Activated naive CD8-positive, alpha-beta T cell treated with anti-CD3 and anti-CD28 coated beads, Interleukin-2, amount 10 ng/mL, durations not matched to agents 7 days and 5 days (primary cell): ENCODE measurements at regions not wholly inside any gene's neighbourhood (a gene's known extent, or its start where the extent isn't known, plus 50 kb on each side); places are given as distances from the start of the nearest gene placed in this dataset.

Source experiments
- ATAC-seq: fragments of 150-1000 bp; cut with Tn5 transposase; one replicate; pipeline ENCODE4 v1.10.0; 2021; ENCODE audit warnings: low read depth, moderate library complexity
- POLR2A ChIA-PET: fragments of 350-600 bp; sonication (Branson Sonifier 250); formaldehyde crosslinking; loops from one replicate; lab custom pipeline; 2021; ENCODE audit warnings: antibody characterized with exemption; lab: Charles Lee
- DNase-seq: peaks from one replicate; pipeline ENCODE4 v3.0.0; 2021
- H3K27ac Mint-ChIP-seq: one replicate; pipeline ENCODE4 v1.8.0; 2022; ENCODE audit warnings: mild to moderate bottlenecking, mixed read lengths
- H3K27me3 Mint-ChIP-seq: one replicate; pipeline ENCODE4 v1.8.0; 2022; ENCODE audit warnings: mild to moderate bottlenecking, moderate library complexity, mixed read lengths
- H3K36me3 Mint-ChIP-seq: one replicate; pipeline ENCODE4 v1.8.0; 2021; ENCODE audit warnings: mild to moderate bottlenecking, mixed read lengths
- H3K4me1 Mint-ChIP-seq: one replicate; pipeline ENCODE4 v1.8.0; 2021; ENCODE audit warnings: mixed read lengths
- H3K4me3 Mint-ChIP-seq: one replicate; pipeline ENCODE4 v1.8.0; 2022; ENCODE audit warnings: mild to moderate bottlenecking, moderate library complexity, mixed read lengths
- H3K9me3 Mint-ChIP-seq: one replicate; pipeline ENCODE4 v1.8.0; 2021; ENCODE audit warnings: mixed read lengths

GRCh38 chr21:14863745-14864210 lies 201.0 kb downstream of the NRIP1 start:
- no peak for ATAC-seq
- POLR2A ChIA-PET = no interaction called here
- H3K27ac Mint-ChIP-seq = no peak overlapping the region
- H3K9me3 Mint-ChIP-seq = peaks cover 16% of the 10 kb centered on the region
- peaks cover 6% of the 10 kb centered on the region for H3K4me1 Mint-ChIP-seq
- H3K4me3 Mint-ChIP-seq = no peak overlapping the region
- no peaks in the 10 kb centered on the region for H3K27me3 Mint-ChIP-seq
- no peak for DNase-seq
- H3K36me3 Mint-ChIP-seq = peaks cover 2% of the 10 kb centered on the region

GRCh38 chr21:14862794-14863720 lies 201.7 kb downstream of the NRIP1 start:
- peaks cover 2% of the 10 kb centered on the region for H3K36me3 Mint-ChIP-seq
- H3K27me3 Mint-ChIP-seq = no peaks in the 10 kb centered on the region
- H3K4me3 Mint-ChIP-seq = no peak overlapping the region
- H3K4me1 Mint-ChIP-seq = peaks cover 6% of the 10 kb centered on the region
- peaks cover 16% of the 10 kb centered on the region for H3K9me3 Mint-ChIP-seq
- DNase-seq = no peak
- POLR2A ChIA-PET = no interaction called here
- no peak for ATAC-seq
- no peak overlapping the region for H3K27ac Mint-ChIP-seq

GRCh38 chr21:14858311-14858710 lies 206.5 kb downstream of the NRIP1 start:
- Mint-ChIP-seq H3K4me3 (no peak overlapping the region), H3K27ac (no peak overlapping the region), H3K27me3 (no peaks in the 10 kb centered on the region), H3K9me3 (peaks cover 17% of the 10 kb centered on the region), H3K36me3 (peaks cover 2% of the 10 kb centered on the region), H3K4me1 (no peaks in the 10 kb centered on the region)
- POLR2A ChIA-PET = no interaction called here
- no peak for ATAC-seq
- DNase-seq = no peak

GRCh38 chr21:14857529-14857928 lies 207.3 kb downstream of the NRIP1 start:
- POLR2A ChIA-PET = no interaction called here
- no peak for DNase-seq
- ATAC-seq = no peak
- Mint-ChIP-seq H3K36me3 (peaks cover 2% of the 10 kb centered on the region), H3K27me3 (no peaks in the 10 kb centered on the region), H3K4me3 (no peak overlapping the region), H3K4me1 (no peaks in the 10 kb centered on the region), H3K27ac (no peak overlapping the region), H3K9me3 (peaks cover 17% of the 10 kb centered on the region)

- Mint-ChIP-seq H3K4me3 (no peak overlapping the region), H3K9me3 (peaks cover 7% of the 10 kb centered on the region), H3K27me3 (no peaks in the 10 kb centered on the region), H3K27ac (no peak overlapping the region), H3K36me3 (no peaks in the 10 kb centered on the region), H3K4me1 (no peaks in the 10 kb centered on the region)
- DNase-seq (no peak), ATAC-seq (no peak)
- POLR2A ChIA-PET = no interaction called here
Measured at GRCh38 chr21:14850394-14850793, 214.4 kb downstream of the NRIP1 start.

- no peaks in the 10 kb centered on the region for H3K4me1 Mint-ChIP-seq
- POLR2A ChIA-PET = no interaction called here
- ATAC-seq (no peak), DNase-seq (no peak)
- no peak overlapping the region for H3K4me3 Mint-ChIP-seq
- peaks cover 1% of the 10 kb centered on the region for H3K36me3 Mint-ChIP-seq
- no peak overlapping the region for H3K27ac Mint-ChIP-seq
- H3K9me3 Mint-ChIP-seq = peaks cover 15% of the 10 kb centered on the region
- H3K27me3 Mint-ChIP-seq = no peaks in the 10 kb centered on the region
Measured at GRCh38 chr21:14846621-14847020, 218.2 kb downstream of the NRIP1 start.

- ATAC-seq (no peak), DNase-seq (no peak)
- H3K4me1 Mint-ChIP-seq = no peaks in the 10 kb centered on the region
- H3K36me3 Mint-ChIP-seq = peaks cover 1% of the 10 kb centered on the region
- no peaks in the 10 kb centered on the region for H3K27me3 Mint-ChIP-seq
- H3K9me3 Mint-ChIP-seq = peaks cover 15% of the 10 kb centered on the region
- no peak overlapping the region for H3K27ac Mint-ChIP-seq
- POLR2A ChIA-PET = no interaction called here
- H3K4me3 Mint-ChIP-seq = no peak overlapping the region
Measured at GRCh38 chr21:14844001-14844400, 220.8 kb downstream of the NRIP1 start.

- Mint-ChIP-seq H3K4me1 (no peaks in the 10 kb centered on the region), H3K27me3 (peaks cover 2% of the 10 kb centered on the region), H3K27ac (no peak overlapping the region), H3K9me3 (peaks cover 15% of the 10 kb centered on the region), H3K36me3 (peaks cover 1% of the 10 kb centered on the region), H3K4me3 (no peak overlapping the region)
- no peak for DNase-seq
- no peak for ATAC-seq
- POLR2A ChIA-PET = no interaction called here
Measured at GRCh38 chr21:14842601-14843000, 222.2 kb downstream of the NRIP1 start.

- Mint-ChIP-seq H3K9me3 (peaks cover 15% of the 10 kb centered on the region), H3K36me3 (peaks cover 1% of the 10 kb centered on the region), H3K4me1 (peaks cover 1% of the 10 kb centered on the region), H3K4me3 (no peak overlapping the region), H3K27ac (no peak overlapping the region), H3K27me3 (peaks cover 2% of the 10 kb centered on the region)
- ATAC-seq = no peak
- POLR2A ChIA-PET = no interaction called here
- no peak for DNase-seq
Measured at GRCh38 chr21:14841511-14842472, 223.0 kb downstream of the NRIP1 start.

GRCh38 chr21:14838400-14838799 lies 226.4 kb downstream of the NRIP1 start:
- POLR2A ChIA-PET = no interaction called here
- Mint-ChIP-seq H3K9me3 (peaks cover 2% of the 10 kb centered on the region), H3K27me3 (peaks cover 2% of the 10 kb centered on the region), H3K4me3 (no peak overlapping the region), H3K4me1 (peaks cover 1% of the 10 kb centered on the region), H3K27ac (no peak overlapping the region), H3K36me3 (no peaks in the 10 kb centered on the region)
- ATAC-seq (no peak), DNase-seq (no peak)

GRCh38 chr21:14836950-14837349 lies 227.8 kb downstream of the NRIP1 start:
- Mint-ChIP-seq H3K9me3 (no peaks in the 10 kb centered on the region), H3K36me3 (no peaks in the 10 kb centered on the region), H3K4me3 (no peak overlapping the region), H3K4me1 (peaks cover 1% of the 10 kb centered on the region), H3K27me3 (peaks cover 2% of the 10 kb centered on the region), H3K27ac (no peak overlapping the region)
- DNase-seq (no peak), ATAC-seq (no peak)
- POLR2A ChIA-PET = no interaction called here

- POLR2A ChIA-PET = no interaction called here
Measured at GRCh38 chr21:14833666-14834351, 231.0 kb downstream of the NRIP1 start.

GRCh38 chr21:14833241-14833640 lies 231.6 kb downstream of the NRIP1 start:
- no peak overlapping the region for H3K27ac Mint-ChIP-seq
- H3K9me3 Mint-ChIP-seq = no peaks in the 10 kb centered on the region
- DNase-seq (no peak), ATAC-seq (no peak)
- peaks cover 1% of the 10 kb centered on the region for H3K4me1 Mint-ChIP-seq
- H3K36me3 Mint-ChIP-seq = no peaks in the 10 kb centered on the region
- POLR2A ChIA-PET = no interaction called here
- H3K4me3 Mint-ChIP-seq = no peak overlapping the region
- H3K27me3 Mint-ChIP-seq = peaks cover 2% of the 10 kb centered on the region

More at GRCh38 chr21:14833666-14834351, 231.0 kb downstream of the NRIP1 start:
- no peak for ATAC-seq
- DNase-seq = no peak
- no peak overlapping the region for H3K4me3 Mint-ChIP-seq
- H3K9me3 Mint-ChIP-seq = no peaks in the 10 kb centered on the region
- peaks cover 2% of the 10 kb centered on the region for H3K27me3 Mint-ChIP-seq
- peaks cover 1% of the 10 kb centered on the region for H3K4me1 Mint-ChIP-seq
- H3K36me3 Mint-ChIP-seq = no peaks in the 10 kb centered on the region
- no peak overlapping the region for H3K27ac Mint-ChIP-seq
